GM12875 (cell line): ENCODE measurements at regions not wholly inside any gene's neighbourhood (a gene's known extent, or its start where the extent isn't known, plus 50 kb on each side); places are given as distances from the start of the nearest gene placed in this dataset.

Experiments
- H3K4me3 ChIP-seq: one replicate; pipeline ENCODE4 v1.5.1; 2011; ENCODE audit warnings: low read depth, low read length, control low read depth
- CTCF ChIP-seq: IDR thresholded peaks from 2 replicates; pipeline ENCODE4 v1.5.1; 2011; ENCODE audit warnings: low read depth, mild to moderate bottlenecking, control low read depth, inconsistent platforms, low read length, moderate library complexity, borderline replicate concordance; ENCODE audit not compliant: insufficient read depth

- no peak for TF ChIP-seq CTCF
- H3K4me3 ChIP-seq = no peak overlapping the region
These were observed 59.2 kb upstream of the RTL6 start for GRCh38 chr22:44557064-44557748.

DNA sequence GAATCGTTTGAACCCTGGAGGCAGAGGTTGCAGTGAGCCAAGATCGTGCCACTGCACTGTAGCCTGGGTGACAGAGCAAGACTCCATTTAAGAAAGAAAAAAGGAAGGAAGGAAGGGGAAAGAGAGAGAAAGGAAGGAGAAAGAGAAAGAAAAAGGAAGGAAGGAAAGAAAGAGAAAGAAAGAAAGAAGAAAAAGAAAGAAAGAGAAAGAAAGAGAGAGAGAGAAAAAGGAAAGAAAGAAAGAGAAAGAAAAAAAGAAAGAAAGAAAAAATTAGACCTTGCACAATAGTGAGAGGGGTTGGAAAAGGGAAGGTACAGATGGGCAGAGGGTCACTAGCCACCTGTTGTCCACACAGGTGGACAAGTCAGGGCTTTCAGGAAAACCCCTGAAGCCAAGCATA is 57.6 kb upstream of the RTL6 start:
- no peak overlapping the region for H3K4me3 ChIP-seq
- TF ChIP-seq CTCF = no peak

- TF ChIP-seq CTCF = no peak
- H3K4me3 ChIP-seq = no peak overlapping the region
These were observed 57.0 kb upstream of the RTL6 start for GRCh38 chr22:44555046-44555445.

DNA sequence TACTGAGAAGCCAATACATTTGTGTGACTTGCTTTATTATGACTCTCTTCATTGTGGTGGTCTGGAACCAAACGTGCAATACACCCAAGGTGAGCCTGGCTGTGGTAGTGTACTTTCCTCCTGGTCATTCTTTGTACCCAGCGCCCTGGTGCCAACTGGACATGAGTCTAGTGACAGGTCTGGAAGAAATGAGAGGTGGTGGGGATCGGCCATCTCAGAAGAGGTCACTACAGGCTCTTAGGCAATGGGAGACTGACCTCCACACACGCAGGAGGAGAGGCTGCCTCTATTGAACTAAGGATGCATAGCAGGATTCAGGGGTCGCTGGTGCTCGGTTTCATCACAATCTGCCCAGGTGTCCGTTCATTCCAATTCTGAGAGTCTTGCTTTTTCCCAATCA is 56.4 kb upstream of the RTL6 start:
- H3K4me3 ChIP-seq = no peak overlapping the region
- no peak for TF ChIP-seq CTCF

DNA sequence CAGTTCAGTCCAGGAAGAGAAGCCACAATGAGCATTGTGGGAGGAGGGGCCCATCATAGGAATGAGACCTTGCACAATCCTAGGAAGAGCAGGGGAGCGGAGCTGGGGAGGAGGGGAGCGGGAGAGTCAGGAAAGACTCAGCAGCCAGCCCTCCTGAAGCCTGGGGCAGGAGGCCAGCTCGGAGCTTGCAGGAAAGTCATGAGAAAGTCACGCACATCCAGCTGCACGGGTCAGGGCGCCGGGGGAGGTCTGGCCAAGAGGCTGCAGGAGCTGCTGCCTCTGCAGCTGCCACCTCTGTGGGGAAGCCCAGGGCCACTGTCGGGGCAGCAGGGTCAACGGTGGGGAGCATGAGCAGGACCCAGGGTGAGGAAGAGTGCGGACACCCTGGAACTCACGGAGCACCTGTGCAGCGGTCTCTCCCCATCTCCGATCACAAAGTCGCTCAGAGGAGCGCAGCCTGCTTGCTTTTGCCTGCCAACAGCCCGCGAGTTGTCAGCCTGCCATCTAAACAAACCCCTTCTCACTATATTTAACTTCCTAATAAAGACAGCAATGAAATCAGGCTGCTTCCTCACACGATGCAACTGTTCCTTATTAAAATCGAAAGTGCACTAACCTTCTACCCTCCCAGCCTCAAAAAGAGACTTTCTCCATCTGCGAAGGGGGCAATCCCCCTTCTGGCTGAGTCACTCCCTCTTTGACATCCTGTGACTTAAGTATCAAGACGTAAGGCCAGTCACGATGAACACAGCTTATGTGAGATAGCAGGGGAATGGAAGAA is 52.9 kb upstream of the RTL6 start:
- no peak for TF ChIP-seq CTCF
- no peak overlapping the region for H3K4me3 ChIP-seq

DNA sequence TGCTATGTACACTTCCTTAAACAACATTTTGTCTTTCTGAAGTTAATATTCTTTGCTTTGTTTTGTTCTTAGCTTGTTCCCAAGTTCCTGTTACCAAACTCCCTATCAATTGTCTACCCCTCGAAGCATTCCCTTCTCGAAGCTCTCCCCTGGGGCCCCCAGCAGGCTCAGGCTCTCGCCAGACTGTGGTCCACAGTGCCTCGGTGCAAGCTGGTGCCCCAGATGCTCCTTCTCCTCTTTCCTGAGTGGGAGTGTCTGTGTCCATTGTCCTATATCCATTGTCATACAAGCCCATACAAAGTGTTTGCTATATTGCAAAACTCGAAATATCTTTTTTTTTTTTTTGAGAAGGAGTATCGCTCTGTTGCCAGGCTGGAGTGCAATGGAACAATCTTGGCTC is 51.7 kb upstream of the RTL6 start:
- no peak overlapping the region for H3K4me3 ChIP-seq
- TF ChIP-seq CTCF = no peak

- no peak overlapping the region for H3K4me3 ChIP-seq
- TF ChIP-seq CTCF = no peak
These were observed 50.9 kb upstream of the RTL6 start for GRCh38 chr22:44548981-44549380.
